Glutamatergic neuron (in vitro differentiated cells): ENCODE measurements at regions not wholly inside any gene's neighbourhood (a gene's known extent, or its start where the extent isn't known, plus 50 kb on each side); places are given as distances from the start of the nearest gene placed in this dataset.

ENCODE experiments used
- DNase-seq: peaks from one replicate; pipeline ENCODE4 v3.0.0; 2022
- H3K27ac Mint-ChIP-seq: one replicate; pipeline ENCODE4 v1.8.0; 2020; ENCODE audit warnings: mild to moderate bottlenecking, mixed read lengths, inconsistent platforms; ENCODE audit not compliant: unreplicated experiment
- H3K27me3 Mint-ChIP-seq: one replicate; pipeline ENCODE4 v1.8.0; 2020; ENCODE audit warnings: mild to moderate bottlenecking, moderate library complexity, mixed read lengths, inconsistent platforms; ENCODE audit not compliant: unreplicated experiment
- H3K36me3 Mint-ChIP-seq: one replicate; pipeline ENCODE4 v1.8.0; 2020; ENCODE audit warnings: mild to moderate bottlenecking, mixed read lengths, inconsistent platforms; ENCODE audit not compliant: unreplicated experiment
- H3K4me1 Mint-ChIP-seq: one replicate; pipeline ENCODE4 v1.8.0; 2020; ENCODE audit warnings: mild to moderate bottlenecking, low read depth, mixed read lengths, inconsistent platforms; ENCODE audit not compliant: unreplicated experiment
- H3K4me3 Mint-ChIP-seq: one replicate; pipeline ENCODE4 v1.8.0; 2020; ENCODE audit warnings: mild to moderate bottlenecking, mixed read lengths, inconsistent platforms; ENCODE audit not compliant: unreplicated experiment
- H3K9me3 Mint-ChIP-seq: one replicate; pipeline ENCODE4 v1.8.0; 2020; ENCODE audit warnings: mild to moderate bottlenecking, moderate library complexity, mixed read lengths, inconsistent platforms; ENCODE audit not compliant: unreplicated experiment
- TF ChIP-seq, protein P1 (sequence below): fragments of 200-600 bp; sonication (generic); IDR thresholded peaks from one replicate; pipeline ENCODE4 v1.5.0; 2021; ENCODE audit not compliant: partially characterized antibody, unreplicated experiment

DNA sequence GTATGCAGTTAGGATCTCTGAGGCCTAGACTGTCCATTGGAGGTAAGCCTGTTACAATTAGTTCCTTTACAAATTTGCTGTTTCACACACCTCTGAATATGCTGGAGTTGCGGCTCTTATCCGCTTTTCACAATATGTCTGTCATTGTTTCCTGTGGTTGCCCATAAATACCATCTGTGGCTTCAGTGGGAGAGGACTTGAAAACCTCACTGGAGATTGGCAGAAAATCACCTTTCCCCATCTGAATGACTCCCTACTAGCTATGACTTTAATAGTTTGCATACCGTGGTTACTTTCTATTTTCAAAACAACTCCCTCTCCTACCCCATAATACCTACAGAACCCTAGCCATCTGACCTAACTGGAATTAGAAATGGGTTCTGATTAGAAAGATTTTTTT lies 454.3 kb downstream of the PCDH17 start:
- H3K9me3 Mint-ChIP-seq, result no peaks in the 10 kb centered on the region
- no peak overlapping the region for H3K27ac Mint-ChIP-seq
- H3K4me3 Mint-ChIP-seq, result no peak overlapping the region
- H3K4me1 Mint-ChIP-seq, result peaks cover 5% of the 10 kb centered on the region
- DNase-seq, result no peak
- H3K36me3 Mint-ChIP-seq, result no peaks in the 10 kb centered on the region
- H3K27me3 Mint-ChIP-seq, result no peaks in the 10 kb centered on the region
- TF ChIP-seq, protein P1, sequence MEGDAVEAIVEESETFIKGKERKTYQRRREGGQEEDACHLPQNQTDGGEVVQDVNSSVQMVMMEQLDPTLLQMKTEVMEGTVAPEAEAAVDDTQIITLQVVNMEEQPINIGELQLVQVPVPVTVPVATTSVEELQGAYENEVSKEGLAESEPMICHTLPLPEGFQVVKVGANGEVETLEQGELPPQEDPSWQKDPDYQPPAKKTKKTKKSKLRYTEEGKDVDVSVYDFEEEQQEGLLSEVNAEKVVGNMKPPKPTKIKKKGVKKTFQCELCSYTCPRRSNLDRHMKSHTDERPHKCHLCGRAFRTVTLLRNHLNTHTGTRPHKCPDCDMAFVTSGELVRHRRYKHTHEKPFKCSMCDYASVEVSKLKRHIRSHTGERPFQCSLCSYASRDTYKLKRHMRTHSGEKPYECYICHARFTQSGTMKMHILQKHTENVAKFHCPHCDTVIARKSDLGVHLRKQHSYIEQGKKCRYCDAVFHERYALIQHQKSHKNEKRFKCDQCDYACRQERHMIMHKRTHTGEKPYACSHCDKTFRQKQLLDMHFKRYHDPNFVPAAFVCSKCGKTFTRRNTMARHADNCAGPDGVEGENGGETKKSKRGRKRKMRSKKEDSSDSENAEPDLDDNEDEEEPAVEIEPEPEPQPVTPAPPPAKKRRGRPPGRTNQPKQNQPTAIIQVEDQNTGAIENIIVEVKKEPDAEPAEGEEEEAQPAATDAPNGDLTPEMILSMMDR, result no peak

GRCh38 chr13:58087566-58087965 lies 456.0 kb downstream of the PCDH17 start:
- Mint-ChIP-seq H3K9me3 (no peaks in the 10 kb centered on the region), H3K27ac (no peak overlapping the region), H3K36me3 (no peaks in the 10 kb centered on the region), H3K27me3 (no peaks in the 10 kb centered on the region), H3K4me3 (no peak overlapping the region), H3K4me1 (no peaks in the 10 kb centered on the region)
- TF ChIP-seq, protein P1, result no peak
- DNase-seq, result no peak

GRCh38 chr13:58093394-58093793 lies 461.9 kb downstream of the PCDH17 start:
- Mint-ChIP-seq H3K4me3 (no peak overlapping the region), H3K4me1 (no peaks in the 10 kb centered on the region), H3K9me3 (no peaks in the 10 kb centered on the region), H3K36me3 (no peaks in the 10 kb centered on the region), H3K27ac (no peak overlapping the region), H3K27me3 (peaks cover 2% of the 10 kb centered on the region)
- no peak for DNase-seq
- TF ChIP-seq, protein P1, result no peak

- Mint-ChIP-seq H3K27me3 (peaks cover 2% of the 10 kb centered on the region), H3K4me3 (no peak overlapping the region), H3K4me1 (no peaks in the 10 kb centered on the region), H3K9me3 (no peaks in the 10 kb centered on the region), H3K27ac (no peak overlapping the region), H3K36me3 (no peaks in the 10 kb centered on the region)
- TF ChIP-seq, protein P1, result no peak
- DNase-seq, result no peak
These were observed 466.3 kb downstream of the PCDH17 start for GRCh38 chr13:58097831-58098230.

GRCh38 chr13:58119351-58119750 lies 487.8 kb downstream of the PCDH17 start:
- no peaks in the 10 kb centered on the region for H3K9me3 Mint-ChIP-seq
- no peaks in the 10 kb centered on the region for H3K4me1 Mint-ChIP-seq
- H3K36me3 Mint-ChIP-seq, result no peaks in the 10 kb centered on the region
- no peak overlapping the region for H3K27ac Mint-ChIP-seq
- no peak for DNase-seq
- no peaks in the 10 kb centered on the region for H3K27me3 Mint-ChIP-seq
- H3K4me3 Mint-ChIP-seq, result no peak overlapping the region
- TF ChIP-seq, protein P1, result no peak
